ENCODE measurements at regions not wholly inside any gene's neighbourhood (a gene's known extent, or its start where the extent isn't known, plus 50 kb on each side); places are given as distances from the start of the nearest gene placed in this dataset.

GRCh38 chr7:395643-396042, 105.7 kb downstream of the FOXL3 start:
- no peak for DNase-seq (ENCODE audit: low read depth in 1 of 2, low spot score in 1 of 2)
- Histone ChIP-seq H3K27me3 (ENCODE audit: insufficient read depth, poor library complexity, severe bottlenecking) (no peaks in the 10 kb centered on the region), H3K27ac (replicated peaks) (no peak overlapping the region), H3K4me3 (replicated peaks; ENCODE audit: insufficient read depth, low read length) (no peak overlapping the region)
- TF ChIP-seq POLR2AphosphoS5 (IDR thresholded peaks at IDR 0.05; ENCODE audit: low read depth) (no peak), CTCF (IDR thresholded peaks at IDR 0.05; ENCODE audit: insufficient read depth, low read length) (no peak), REST (IDR thresholded peaks at IDR 0.05; ENCODE audit: insufficient replicate concordance, low read depth) (no peak), SPI1 (IDR thresholded peaks at IDR 0.05; ENCODE audit: borderline replicate concordance, low read depth) (no peak), GABPA (IDR thresholded peaks at IDR 0.05; ENCODE audit: low read depth) (no peak)

- no peaks in the 10 kb centered on the region for H3K27me3 ChIP-seq (ENCODE audit: insufficient read depth, poor library complexity, severe bottlenecking)
- H3K4me3 ChIP-seq (replicated peaks; ENCODE audit: insufficient read depth, low read length): no peak overlapping the region
- no peak overlapping the region for H3K27ac ChIP-seq (replicated peaks)
- TF ChIP-seq GABPA (IDR thresholded peaks at IDR 0.05; ENCODE audit: low read depth) (no peak), CTCF (IDR thresholded peaks at IDR 0.05; ENCODE audit: insufficient read depth, low read length) (no peak), REST (IDR thresholded peaks at IDR 0.05; ENCODE audit: insufficient replicate concordance, low read depth) (no peak), SPI1 (IDR thresholded peaks at IDR 0.05; ENCODE audit: borderline replicate concordance, low read depth) (no peak), POLR2AphosphoS5 (IDR thresholded peaks at IDR 0.05; ENCODE audit: low read depth) (no peak)
- no peak for DNase-seq (ENCODE audit: low read depth in 1 of 2, low spot score in 1 of 2)
These were observed 108.9 kb downstream of the FOXL3 start for GRCh38 chr7:398888-399287.

GRCh38 chr7:400901-401485, 111.0 kb downstream of the FOXL3 start:
- Histone ChIP-seq H3K27ac (replicated peaks) (no peak overlapping the region), H3K4me3 (replicated peaks; ENCODE audit: insufficient read depth, low read length) (no peak overlapping the region), H3K27me3 (ENCODE audit: insufficient read depth, poor library complexity, severe bottlenecking) (no peaks in the 10 kb centered on the region)
- no peak for DNase-seq (ENCODE audit: low read depth in 1 of 2, low spot score in 1 of 2)
- no peak for TF ChIP-seq SPI1 (IDR thresholded peaks at IDR 0.05; ENCODE audit: borderline replicate concordance, low read depth)
- TF ChIP-seq REST (IDR thresholded peaks at IDR 0.05; ENCODE audit: insufficient replicate concordance, low read depth): no peak
- no peak for TF ChIP-seq CTCF (IDR thresholded peaks at IDR 0.05; ENCODE audit: insufficient read depth, low read length)
- no peak for TF ChIP-seq GABPA (IDR thresholded peaks at IDR 0.05; ENCODE audit: low read depth)

Data from HL-60 (cell line).